ENCODE measurements at regions not wholly inside any gene's neighbourhood (a gene's known extent, or its start where the extent isn't known, plus 50 kb on each side); places are given as distances from the start of the nearest gene placed in this dataset.

DNA sequence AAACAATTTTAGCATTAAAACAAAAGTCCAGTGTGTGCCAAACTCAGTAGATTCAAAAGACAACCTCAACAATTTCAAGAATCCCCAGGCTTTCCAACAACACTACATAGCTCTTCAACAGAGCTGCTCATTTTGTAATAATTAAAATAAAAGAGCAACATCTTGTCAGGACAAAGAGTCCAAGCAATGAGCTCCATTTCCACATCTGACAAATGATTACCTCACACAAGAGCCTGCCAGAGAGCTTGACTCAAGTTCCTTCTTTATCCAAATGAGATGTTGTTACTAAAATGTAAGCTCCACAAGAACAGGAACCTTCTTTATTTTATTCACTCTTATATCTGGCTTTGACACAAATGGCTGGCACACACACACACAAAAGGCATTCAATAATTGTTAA, 449.8 kb downstream of the HACE1 start:
- Histone ChIP-seq H3K27me3 (ENCODE audit: control insufficient read depth in 2 of 2, insufficient read depth in 2 of 2, low read length in 2 of 2) (no peaks in the 10 kb centered on the region), H3K79me2 (ENCODE audit: control insufficient read depth, insufficient read depth, low read length) (no peaks in the 10 kb centered on the region), H3K4me3 (no peak overlapping the region), H3K4me2 (ENCODE audit: insufficient read depth, low read length) (no peak overlapping the region), H3K36me3 (ENCODE audit: control insufficient read depth, insufficient read depth, low read length) (no peaks in the 10 kb centered on the region), H2AFZ (ENCODE audit: low read depth, low read length) (no peak overlapping the region), H3K27ac (ENCODE audit: extremely low read depth, low read depth, low read length) (no peak overlapping the region), H3K9me1 (ENCODE audit: control insufficient read depth, insufficient read depth, low read length) (no peaks in the 10 kb centered on the region), H4K20me1 (replicated peaks; ENCODE audit: control insufficient read depth, insufficient read depth, low read length) (no peaks in the 10 kb centered on the region), H3K4me1 (replicated peaks in 1 of 2; ENCODE audit: control insufficient read depth in 2 of 2, insufficient read depth in 2 of 2, low read length in 2 of 2) (no peaks in the 10 kb centered on the region; a peak in 1 of 5 replicates), H3K9ac (ENCODE audit: insufficient read depth in 1 of 2, low read depth in 2 of 2, low read length in 2 of 2) (no peak overlapping the region), H3K9me3 (replicated peaks; ENCODE audit: control insufficient read depth, insufficient read depth, low read depth, low read length) (no peaks in the 10 kb centered on the region)
- CTCF ChIA-PET (ENCODE audit: low intra/inter-chr PET ratio), result no interaction called here
- BruUV-seq (replicated peaks), result no TSS peak
- POLR2A ChIA-PET, result no interaction called here
- ATAC-seq, result no peak
- intact Hi-C loops (cut with micrococcal nuclease), result no loop called here
- no peak for FAIRE-seq
- in situ Hi-C loops (cut with MboI), result no loop called here
- DNase-seq (ENCODE audit: extremely low read depth in 1 of 4, low spot score in 3 of 4), result no peak
- TF ChIP-seq XRCC4 (IDR thresholded peaks at IDR 0.05; ENCODE audit: extremely low read depth, insufficient read depth, insufficient read length), result no peak
- no peak for TF ChIP-seq WHSC1 (IDR thresholded peaks at IDR 0.05; ENCODE audit: low read length)
- no peak for TF ChIP-seq ZNF274 (IDR thresholded peaks at IDR 0.05; ENCODE audit: borderline replicate concordance, low read depth, low read length)
- TF ChIP-seq, protein P1, sequence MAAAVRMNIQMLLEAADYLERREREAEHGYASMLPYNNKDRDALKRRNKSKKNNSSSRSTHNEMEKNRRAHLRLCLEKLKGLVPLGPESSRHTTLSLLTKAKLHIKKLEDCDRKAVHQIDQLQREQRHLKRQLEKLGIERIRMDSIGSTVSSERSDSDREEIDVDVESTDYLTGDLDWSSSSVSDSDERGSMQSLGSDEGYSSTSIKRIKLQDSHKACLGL (CRISPR knock-in tag; IDR thresholded peaks at IDR 0.05; ENCODE audit: borderline replicate concordance, poor library complexity, severe bottlenecking), result no peak
- no peak for TF ChIP-seq TCF7L2 (IDR thresholded peaks at IDR 0.05; ENCODE audit: low read depth, low read length)
- no peak for TF ChIP-seq ARID1B (IDR thresholded peaks at IDR 0.05)
- no peak for TF ChIP-seq EP300 (IDR thresholded peaks at IDR 0.05; ENCODE audit: low read length)
- TF ChIP-seq ZNF77 (CRISPR knock-in tag; IDR thresholded peaks at IDR 0.05), result no peak
- TF ChIP-seq, protein P2, sequence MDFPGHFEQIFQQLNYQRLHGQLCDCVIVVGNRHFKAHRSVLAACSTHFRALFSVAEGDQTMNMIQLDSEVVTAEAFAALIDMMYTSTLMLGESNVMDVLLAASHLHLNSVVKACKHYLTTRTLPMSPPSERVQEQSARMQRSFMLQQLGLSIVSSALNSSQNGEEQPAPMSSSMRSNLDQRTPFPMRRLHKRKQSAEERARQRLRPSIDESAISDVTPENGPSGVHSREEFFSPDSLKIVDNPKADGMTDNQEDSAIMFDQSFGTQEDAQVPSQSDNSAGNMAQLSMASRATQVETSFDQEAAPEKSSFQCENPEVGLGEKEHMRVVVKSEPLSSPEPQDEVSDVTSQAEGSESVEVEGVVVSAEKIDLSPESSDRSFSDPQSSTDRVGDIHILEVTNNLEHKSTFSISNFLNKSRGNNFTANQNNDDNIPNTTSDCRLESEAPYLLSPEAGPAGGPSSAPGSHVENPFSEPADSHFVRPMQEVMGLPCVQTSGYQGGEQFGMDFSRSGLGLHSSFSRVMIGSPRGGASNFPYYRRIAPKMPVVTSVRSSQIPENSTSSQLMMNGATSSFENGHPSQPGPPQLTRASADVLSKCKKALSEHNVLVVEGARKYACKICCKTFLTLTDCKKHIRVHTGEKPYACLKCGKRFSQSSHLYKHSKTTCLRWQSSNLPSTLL (IDR thresholded peaks at IDR 0.05), result no peak
- TF ChIP-seq ZNF830 (CRISPR knock-in tag; IDR thresholded peaks at IDR 0.05), result no peak
- TF ChIP-seq NR2C2 (CRISPR knock-in tag; IDR thresholded peaks at IDR 0.05), result no peak
- TF ChIP-seq NR2C2 (tag; IDR thresholded peaks at IDR 0.05), result no peak
- no peak for TF ChIP-seq ZNF644 (tag; IDR thresholded peaks at IDR 0.05; ENCODE audit: low read depth)
- TF ChIP-seq HDGF (IDR thresholded peaks at IDR 0.05), result no peak
- no peak for TF ChIP-seq POLR3G (IDR thresholded peaks at IDR 0.05; ENCODE audit: extremely low read depth, insufficient read length, insufficient replicate concordance)
- TF ChIP-seq, protein P3, sequence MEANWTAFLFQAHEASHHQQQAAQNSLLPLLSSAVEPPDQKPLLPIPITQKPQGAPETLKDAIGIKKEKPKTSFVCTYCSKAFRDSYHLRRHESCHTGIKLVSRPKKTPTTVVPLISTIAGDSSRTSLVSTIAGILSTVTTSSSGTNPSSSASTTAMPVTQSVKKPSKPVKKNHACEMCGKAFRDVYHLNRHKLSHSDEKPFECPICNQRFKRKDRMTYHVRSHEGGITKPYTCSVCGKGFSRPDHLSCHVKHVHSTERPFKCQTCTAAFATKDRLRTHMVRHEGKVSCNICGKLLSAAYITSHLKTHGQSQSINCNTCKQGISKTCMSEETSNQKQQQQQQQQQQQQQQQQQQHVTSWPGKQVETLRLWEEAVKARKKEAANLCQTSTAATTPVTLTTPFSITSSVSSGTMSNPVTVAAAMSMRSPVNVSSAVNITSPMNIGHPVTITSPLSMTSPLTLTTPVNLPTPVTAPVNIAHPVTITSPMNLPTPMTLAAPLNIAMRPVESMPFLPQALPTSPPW (CRISPR knock-in tag; IDR thresholded peaks at IDR 0.05), result no peak
- TF ChIP-seq, protein P4, sequence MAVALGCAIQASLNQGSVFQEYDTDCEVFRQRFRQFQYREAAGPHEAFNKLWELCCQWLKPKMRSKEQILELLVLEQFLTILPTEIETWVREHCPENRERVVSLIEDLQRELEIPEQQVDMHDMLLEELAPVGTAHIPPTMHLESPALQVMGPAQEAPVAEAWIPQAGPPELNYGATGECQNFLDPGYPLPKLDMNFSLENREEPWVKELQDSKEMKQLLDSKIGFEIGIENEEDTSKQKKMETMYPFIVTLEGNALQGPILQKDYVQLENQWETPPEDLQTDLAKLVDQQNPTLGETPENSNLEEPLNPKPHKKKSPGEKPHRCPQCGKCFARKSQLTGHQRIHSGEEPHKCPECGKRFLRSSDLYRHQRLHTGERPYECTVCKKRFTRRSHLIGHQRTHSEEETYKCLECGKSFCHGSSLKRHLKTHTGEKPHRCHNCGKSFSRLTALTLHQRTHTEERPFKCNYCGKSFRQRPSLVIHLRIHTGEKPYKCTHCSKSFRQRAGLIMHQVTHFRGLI (CRISPR knock-in tag; IDR thresholded peaks at IDR 0.05), result no peak
- no peak for TF ChIP-seq FOXK2 (conservative IDR thresholded peaks at IDR 0.05 in 1 of 2, IDR thresholded peaks at IDR 0.05 in 1 of 2; ENCODE audit: low read depth in 2 of 2)
- TF ChIP-seq RFX1 (IDR thresholded peaks at IDR 0.05), result no peak
